CD4-positive, alpha-beta T cell (primary cell): ENCODE measurements at regions not wholly inside any gene's neighbourhood (a gene's known extent, or its start where the extent isn't known, plus 50 kb on each side); places are given as distances from the start of the nearest gene placed in this dataset.

ENCODE experiments used
- ATAC-seq: fragments of 200-7000 bp; cut with Tn5 transposase; one replicate; pipeline ENCODE4 v1.10.0; 2022; ENCODE audit warnings: mild to moderate bottlenecking; ENCODE audit not compliant: poor library complexity
- CTCF ChIA-PET: fragments of 350-600 bp; sonication (Branson Sonifier 250); formaldehyde crosslinking; loops from one replicate; lab custom pipeline; 2021; ENCODE audit warnings: antibody characterized with exemption, inconsistent platforms; lab: Charles Lee
- POLR2A ChIA-PET: fragments of 350-600 bp; sonication (Branson Sonifier 250); formaldehyde crosslinking; loops from one replicate; lab custom pipeline; 2021; ENCODE audit warnings: antibody characterized with exemption, inconsistent platforms; lab: Charles Lee
- DNase-seq, 14 experiments: peaks; one replicate each; pipeline ENCODE4 v3.0.0-alpha.2; 2013 to 2020; ENCODE audit warnings: mixed read lengths in 2 of 14
- H3K27ac ChIP-seq, 2 donors: one replicate each; pipeline versions ENCODE4 v1.5.1 to v1.7.0; 2013; ENCODE audit warnings: low read length in 2 of 2, low read depth in 1 of 2, mild to moderate bottlenecking in 1 of 2
- H3K27me3 ChIP-seq, 2 experiments: 1 replicate in 1 of 2; 2 replicates in 1 of 2; pipeline versions ENCODE4 v1.6.1 to v1.7.0; 2013; ENCODE audit warnings: low read length in 2 of 2, control low read depth in 1 of 2, mild to moderate bottlenecking in 1 of 2, moderate library complexity in 1 of 2; ENCODE audit not compliant: insufficient read depth in 2 of 2, control insufficient read depth in 1 of 2
- H3K36me3 ChIP-seq: one replicate; pipeline ENCODE4 v1.6.1; 2013; ENCODE audit warnings: low read length, control low read depth; ENCODE audit not compliant: insufficient read depth
- H3K4me1 ChIP-seq: one replicate; pipeline ENCODE4 v1.6.1; 2013; ENCODE audit warnings: low read length, control low read depth; ENCODE audit not compliant: insufficient read depth
- H3K4me3 ChIP-seq: one replicate; pipeline ENCODE4 v1.5.1; 2013; ENCODE audit warnings: mild to moderate bottlenecking, low read length, moderate library complexity
- H3K9me3 ChIP-seq, 2 experiments: 1 replicate in 1 of 2; 2 replicates in 1 of 2; pipeline versions ENCODE4 v1.6.1 to v1.7.0; 2013; ENCODE audit warnings: low read length in 2 of 2, mild to moderate bottlenecking in 2 of 2, control low read depth in 1 of 2, moderate library complexity in 1 of 2; ENCODE audit not compliant: control insufficient read depth in 1 of 2, insufficient read depth in 1 of 2
- H3K27ac Mint-ChIP-seq: one replicate; pipeline ENCODE4 v1.8.0; 2020; ENCODE audit warnings: mixed read lengths
- H3K27me3 Mint-ChIP-seq: one replicate; pipeline ENCODE4 v1.8.0; 2021; ENCODE audit warnings: mixed read lengths
- H3K36me3 Mint-ChIP-seq: one replicate; pipeline ENCODE4 v1.8.0; 2021; ENCODE audit warnings: low read depth, mixed read lengths
- H3K4me1 Mint-ChIP-seq: one replicate; pipeline ENCODE4 v1.8.0; 2021; ENCODE audit warnings: low read depth, mixed read lengths
- H3K4me3 Mint-ChIP-seq: one replicate; pipeline ENCODE4 v1.8.0; 2020; ENCODE audit warnings: mild to moderate bottlenecking, mixed read lengths
- H3K9me3 Mint-ChIP-seq: one replicate; pipeline ENCODE4 v1.8.0; 2020; ENCODE audit warnings: mixed read lengths
- intact Hi-C, 2 experiments: fragments of 100-400 bp; cut with DNase I in 1 of 2; cut with micrococcal nuclease in 1 of 2; formaldehyde crosslinking; loops; one replicate each; pipeline versions ENCODE4 v1.15.1 to v1.9.0; 2023 to 2025; cut with DNase I, micrococcal nuclease
- TF ChIP-seq, protein P1 (sequence below): fragments of 200-600 bp; IDR thresholded peaks from one replicate; pipeline ENCODE4 v1.8.0; 2022; ENCODE audit warnings: antibody characterized with exemption, mild to moderate bottlenecking

DNA sequence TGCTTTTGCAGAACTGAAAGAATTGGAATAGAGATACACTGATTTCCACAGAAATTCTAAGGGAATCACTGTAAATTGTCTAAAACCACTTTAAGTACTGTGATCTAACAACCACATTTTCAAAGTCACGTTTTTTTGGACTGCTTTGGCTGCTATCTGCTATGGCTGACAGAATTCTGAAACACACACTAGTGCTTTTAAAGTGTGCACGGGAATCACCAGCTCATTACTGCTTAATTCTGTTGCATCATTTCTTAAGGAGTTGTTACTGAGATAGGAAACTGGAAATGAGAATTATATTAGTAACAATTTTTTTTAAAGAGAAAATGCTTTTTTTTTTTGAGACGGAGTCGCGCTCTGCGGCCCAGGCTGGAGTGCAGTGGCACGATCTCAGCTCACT is 716.5 kb upstream of the NRSN1 start:
- no peak overlapping the region for H3K4me3 Mint-ChIP-seq
- intact Hi-C loops, result no loop called here
- no peaks in the 10 kb centered on the region for H3K36me3 Mint-ChIP-seq
- ATAC-seq (no peak), DNase-seq (no peak)
- no peak overlapping the region for H3K4me3 ChIP-seq
- H3K9me3 ChIP-seq, result peaks cover 0 to 5% of the 10 kb centered on the region in 2 experiments
- TF ChIP-seq, protein P1, sequence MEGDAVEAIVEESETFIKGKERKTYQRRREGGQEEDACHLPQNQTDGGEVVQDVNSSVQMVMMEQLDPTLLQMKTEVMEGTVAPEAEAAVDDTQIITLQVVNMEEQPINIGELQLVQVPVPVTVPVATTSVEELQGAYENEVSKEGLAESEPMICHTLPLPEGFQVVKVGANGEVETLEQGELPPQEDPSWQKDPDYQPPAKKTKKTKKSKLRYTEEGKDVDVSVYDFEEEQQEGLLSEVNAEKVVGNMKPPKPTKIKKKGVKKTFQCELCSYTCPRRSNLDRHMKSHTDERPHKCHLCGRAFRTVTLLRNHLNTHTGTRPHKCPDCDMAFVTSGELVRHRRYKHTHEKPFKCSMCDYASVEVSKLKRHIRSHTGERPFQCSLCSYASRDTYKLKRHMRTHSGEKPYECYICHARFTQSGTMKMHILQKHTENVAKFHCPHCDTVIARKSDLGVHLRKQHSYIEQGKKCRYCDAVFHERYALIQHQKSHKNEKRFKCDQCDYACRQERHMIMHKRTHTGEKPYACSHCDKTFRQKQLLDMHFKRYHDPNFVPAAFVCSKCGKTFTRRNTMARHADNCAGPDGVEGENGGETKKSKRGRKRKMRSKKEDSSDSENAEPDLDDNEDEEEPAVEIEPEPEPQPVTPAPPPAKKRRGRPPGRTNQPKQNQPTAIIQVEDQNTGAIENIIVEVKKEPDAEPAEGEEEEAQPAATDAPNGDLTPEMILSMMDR, result no peak
- ChIA-PET POLR2A (no interaction called here), CTCF (no interaction called here)
- no peaks in the 10 kb centered on the region for H3K9me3 Mint-ChIP-seq
- no peaks in the 10 kb centered on the region for H3K27me3 ChIP-seq
- no peaks in the 10 kb centered on the region for H3K27me3 Mint-ChIP-seq
- no peaks in the 10 kb centered on the region for H3K4me1 Mint-ChIP-seq
- H3K27ac ChIP-seq, result no peak overlapping the region
- no peaks in the 10 kb centered on the region for H3K36me3 ChIP-seq
- no peak overlapping the region for H3K27ac Mint-ChIP-seq
- H3K4me1 ChIP-seq, result no peaks in the 10 kb centered on the region

- DNase-seq (no peak), ATAC-seq (no peak)
- H3K9me3 ChIP-seq, result peaks cover 0 to 5% of the 10 kb centered on the region in 2 experiments
- Mint-ChIP-seq H3K27me3 (no peaks in the 10 kb centered on the region), H3K36me3 (no peaks in the 10 kb centered on the region), H3K4me1 (no peaks in the 10 kb centered on the region), H3K27ac (no peak overlapping the region), H3K4me3 (no peak overlapping the region), H3K9me3 (no peaks in the 10 kb centered on the region)
- ChIA-PET POLR2A (no interaction called here), CTCF (no interaction called here)
- H3K4me1 ChIP-seq, result no peaks in the 10 kb centered on the region
- no peaks in the 10 kb centered on the region for H3K36me3 ChIP-seq
- no peak overlapping the region for H3K4me3 ChIP-seq
- H3K27me3 ChIP-seq, result no peaks in the 10 kb centered on the region
- TF ChIP-seq, protein P1, result no peak
- H3K27ac ChIP-seq, result no peak overlapping the region
- intact Hi-C loops, result no loop called here
Observed at GRCh38 chr6:23410439-23410838, 715.6 kb upstream of the NRSN1 start.

- H3K27me3 Mint-ChIP-seq, result no peaks in the 10 kb centered on the region
- no peaks in the 10 kb centered on the region for H3K36me3 ChIP-seq
- no peaks in the 10 kb centered on the region for H3K9me3 Mint-ChIP-seq
- no peak for DNase-seq
- H3K4me1 ChIP-seq, result no peaks in the 10 kb centered on the region
- TF ChIP-seq, protein P1, result no peak
- no peak overlapping the region for H3K4me3 Mint-ChIP-seq
- no peak overlapping the region for H3K4me3 ChIP-seq
- no peaks in the 10 kb centered on the region for H3K4me1 Mint-ChIP-seq
- no peak overlapping the region for H3K27ac ChIP-seq
- H3K27me3 ChIP-seq, result no peaks in the 10 kb centered on the region
- intact Hi-C loops, result no loop called here
- no peak overlapping the region for H3K27ac Mint-ChIP-seq
- H3K36me3 Mint-ChIP-seq, result no peaks in the 10 kb centered on the region
- CTCF ChIA-PET, result no interaction called here
- peaks cover 0 to 5% of the 10 kb centered on the region in 2 experiments for H3K9me3 ChIP-seq
- ATAC-seq, result no peak
- POLR2A ChIA-PET, result no interaction called here
Observed at GRCh38 chr6:23412770-23413169, 713.2 kb upstream of the NRSN1 start.
